Fibroblast of the aortic adventitia (primary cell): ENCODE measurements at regions not wholly inside any gene's neighbourhood (a gene's known extent, or its start where the extent isn't known, plus 50 kb on each side); places are given as distances from the start of the nearest gene placed in this dataset.

Source experiments
- DNase-seq: peaks from one replicate; pipeline ENCODE4 v3.0.0-alpha.2; 2010; ENCODE audit warnings: low read depth
- H3K4me3 ChIP-seq: 2 replicates; pipeline ENCODE4 v1.5.1; 2011; ENCODE audit warnings: low read depth, mild to moderate bottlenecking, control low read depth, low read length, moderate library complexity
- TF ChIP-seq, protein P1 (sequence below): IDR thresholded peaks from 2 replicates; pipeline ENCODE4 v1.5.1; 2011; ENCODE audit warnings: mild to moderate bottlenecking, low read length, control low read depth, inconsistent platforms; ENCODE audit not compliant: insufficient read depth

DNA sequence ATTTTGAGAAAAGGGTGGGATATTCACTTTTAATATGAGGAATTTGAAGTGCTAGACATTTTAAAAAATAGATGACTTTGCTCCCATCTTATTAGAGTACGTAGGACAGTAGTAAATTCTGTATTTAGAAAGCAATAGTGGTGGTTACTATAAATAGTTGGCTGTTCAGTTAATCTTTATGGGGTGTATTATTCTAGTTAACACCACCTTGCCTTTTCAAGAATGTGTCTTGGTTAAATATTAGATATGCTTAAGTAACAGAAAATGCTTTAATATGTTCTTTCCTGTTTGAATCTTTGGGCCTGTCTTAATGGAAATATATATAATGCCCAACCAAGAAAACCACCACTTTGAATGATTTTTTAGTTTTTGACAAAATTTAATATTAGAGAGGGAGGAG is 608.7 kb upstream of the FAM174A start:
- TF ChIP-seq, protein P1, sequence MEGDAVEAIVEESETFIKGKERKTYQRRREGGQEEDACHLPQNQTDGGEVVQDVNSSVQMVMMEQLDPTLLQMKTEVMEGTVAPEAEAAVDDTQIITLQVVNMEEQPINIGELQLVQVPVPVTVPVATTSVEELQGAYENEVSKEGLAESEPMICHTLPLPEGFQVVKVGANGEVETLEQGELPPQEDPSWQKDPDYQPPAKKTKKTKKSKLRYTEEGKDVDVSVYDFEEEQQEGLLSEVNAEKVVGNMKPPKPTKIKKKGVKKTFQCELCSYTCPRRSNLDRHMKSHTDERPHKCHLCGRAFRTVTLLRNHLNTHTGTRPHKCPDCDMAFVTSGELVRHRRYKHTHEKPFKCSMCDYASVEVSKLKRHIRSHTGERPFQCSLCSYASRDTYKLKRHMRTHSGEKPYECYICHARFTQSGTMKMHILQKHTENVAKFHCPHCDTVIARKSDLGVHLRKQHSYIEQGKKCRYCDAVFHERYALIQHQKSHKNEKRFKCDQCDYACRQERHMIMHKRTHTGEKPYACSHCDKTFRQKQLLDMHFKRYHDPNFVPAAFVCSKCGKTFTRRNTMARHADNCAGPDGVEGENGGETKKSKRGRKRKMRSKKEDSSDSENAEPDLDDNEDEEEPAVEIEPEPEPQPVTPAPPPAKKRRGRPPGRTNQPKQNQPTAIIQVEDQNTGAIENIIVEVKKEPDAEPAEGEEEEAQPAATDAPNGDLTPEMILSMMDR, result no peak
- no peak overlapping the region for H3K4me3 ChIP-seq
- no peak for DNase-seq

DNA sequence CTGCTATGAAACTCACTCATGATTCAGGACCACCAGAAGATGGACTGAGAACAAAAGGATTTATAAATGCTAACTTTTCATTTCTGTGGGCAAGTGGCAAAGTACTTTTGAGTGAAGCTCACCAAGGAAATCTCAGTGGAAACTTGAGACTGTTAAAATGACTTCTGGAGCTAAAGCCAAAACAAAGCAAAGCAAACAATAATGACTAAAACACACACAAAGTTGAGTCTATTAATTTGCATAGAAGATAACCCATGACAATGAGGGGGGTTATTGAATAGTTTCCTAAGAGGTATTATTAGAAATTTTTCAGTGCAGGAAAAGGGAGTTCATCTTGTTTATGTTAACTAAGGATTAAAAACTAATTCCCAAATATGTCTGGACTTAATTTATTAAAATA is 612.8 kb upstream of the FAM174A start:
- DNase-seq, result no peak
- TF ChIP-seq, protein P1, result no peak

DNA sequence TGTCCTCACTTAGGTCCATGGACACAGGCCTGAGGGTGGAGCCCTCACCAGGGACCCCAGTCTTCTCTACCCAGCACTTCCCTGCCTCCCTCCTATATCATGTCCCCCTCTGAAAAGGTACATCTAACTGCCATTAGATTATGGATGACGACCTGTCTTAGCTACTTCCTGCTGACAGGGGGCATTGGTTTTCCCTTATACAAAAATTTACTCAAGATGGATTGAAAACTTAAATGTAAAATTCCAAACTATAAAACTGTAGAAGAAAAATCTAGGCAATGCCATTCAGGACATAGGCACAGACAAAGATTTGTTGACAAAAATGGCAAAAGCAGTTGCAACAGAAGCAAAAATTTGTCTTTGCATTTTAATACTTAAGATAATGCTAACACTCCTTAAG is 623.2 kb upstream of the FAM174A start:
- no peak overlapping the region for H3K4me3 ChIP-seq
- no peak for DNase-seq
- TF ChIP-seq, protein P1, result no peak

More for the DNA sequence above, 612.8 kb upstream of the FAM174A start:
- no peak overlapping the region for H3K4me3 ChIP-seq

DNA sequence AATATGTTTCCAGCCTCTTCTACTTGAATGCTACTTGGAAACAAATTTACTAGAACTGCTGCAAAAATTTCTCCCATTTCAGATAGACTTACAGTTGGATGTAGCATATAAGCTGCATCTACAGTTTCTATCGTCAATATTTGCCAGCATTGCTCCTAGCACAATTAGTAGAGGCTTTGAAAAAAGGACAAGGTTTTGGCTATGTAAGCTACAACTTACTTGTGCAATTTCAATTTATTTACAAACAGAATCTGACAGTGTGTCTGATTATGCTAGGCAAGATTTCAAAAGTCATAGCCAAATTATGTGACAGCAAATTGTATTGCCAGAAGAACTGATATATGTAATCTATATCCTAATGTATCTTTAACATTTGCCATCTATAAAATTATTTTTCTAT is 628.4 kb upstream of the FAM174A start:
- no peak overlapping the region for H3K4me3 ChIP-seq
- no peak for DNase-seq
- TF ChIP-seq, protein P1, result no peak

DNA sequence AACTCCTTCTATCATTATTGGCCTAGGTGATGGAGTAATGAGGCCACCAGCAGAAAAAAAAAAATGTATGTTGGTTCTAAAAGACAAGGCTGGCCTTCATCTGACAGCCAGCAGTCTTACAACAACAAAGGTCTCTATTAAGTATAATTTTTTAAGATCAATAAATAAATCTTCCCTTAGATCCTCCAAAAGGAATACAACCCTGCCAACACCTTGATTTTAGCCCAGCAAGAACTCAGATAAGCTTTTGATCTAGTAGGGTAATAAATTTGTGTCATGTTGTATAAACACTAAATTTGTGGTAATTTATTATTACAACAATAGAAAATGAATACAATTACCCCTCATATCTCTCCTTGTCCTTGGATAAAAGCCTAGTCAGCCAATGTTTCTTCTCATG is 633.2 kb upstream of the FAM174A start:
- H3K4me3 ChIP-seq, result no peak overlapping the region
- no peak for DNase-seq
- TF ChIP-seq, protein P1, result no peak

DNA sequence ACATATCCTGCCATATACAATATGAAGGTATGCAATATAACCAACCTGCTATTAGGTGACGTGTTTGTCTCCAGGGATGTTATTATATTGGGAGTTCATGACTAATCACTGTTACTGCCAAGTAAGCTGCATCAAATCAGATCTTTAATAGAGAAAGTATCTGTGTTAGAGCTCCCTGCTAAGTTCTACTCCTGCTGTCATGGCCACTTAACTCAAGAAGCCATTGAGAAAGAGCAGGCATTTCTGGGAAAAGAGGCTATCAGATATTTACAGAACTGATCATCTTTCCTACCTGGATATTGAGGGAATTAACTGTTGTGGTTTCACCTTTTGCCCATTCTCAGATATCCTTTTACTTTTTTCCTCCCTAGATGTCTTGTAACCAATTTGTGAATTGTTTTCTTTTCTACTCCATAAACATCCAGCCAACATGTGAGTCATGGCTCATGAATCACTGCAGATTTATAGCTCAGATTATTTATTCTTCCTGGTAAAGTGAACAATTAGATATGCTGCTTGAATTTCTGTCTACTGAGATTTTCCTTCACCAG is 634.8 kb upstream of the FAM174A start:
- TF ChIP-seq, protein P1, result no peak
- DNase-seq, result no peak
- no peak overlapping the region for H3K4me3 ChIP-seq
